ENCODE measurements at regions not wholly inside any gene's neighbourhood (a gene's known extent, or its start where the extent isn't known, plus 50 kb on each side); places are given as distances from the start of the nearest gene placed in this dataset.

DNA sequence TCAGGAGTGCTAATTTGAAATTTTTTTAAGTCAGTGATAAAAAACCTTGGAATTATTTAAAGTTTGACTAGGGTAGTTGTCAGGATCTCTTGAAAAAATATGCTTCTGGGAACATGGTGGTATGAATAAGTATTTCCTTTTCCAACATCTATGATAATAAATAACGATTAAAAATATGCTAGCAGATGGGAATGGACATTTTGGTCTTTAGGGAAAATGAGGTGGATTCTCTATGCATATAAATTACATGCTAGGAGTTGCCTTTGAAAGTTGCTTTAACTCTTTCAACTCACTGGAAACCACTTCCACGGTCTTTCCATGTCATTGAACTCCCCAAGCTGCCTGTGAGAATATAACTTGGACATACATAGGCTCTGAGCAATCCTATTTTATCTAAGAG, 731.5 kb upstream of the MARCKS start:
- FAIRE-seq (no peak), DNase-seq (ENCODE audit: low read depth, low spot score) (no peak)
- Histone ChIP-seq H3K27ac (ENCODE audit: insufficient read depth, low read depth, low read length) (no peak overlapping the region), H3K4me2 (ENCODE audit: insufficient read depth, low read length) (no peak overlapping the region), H3K27me3 (ENCODE audit: control insufficient read depth in 2 of 2, insufficient read depth in 2 of 2, low read length in 2 of 2) (no peaks in the 10 kb centered on the region), H3K4me3 (replicated peaks in 1 of 3; ENCODE audit: insufficient read depth in 1 of 3, low read depth in 1 of 3, low read length in 3 of 3) (no peak overlapping the region), H4K20me1 (replicated peaks; ENCODE audit: control insufficient read depth, extremely low read depth, insufficient read depth, low read length) (no peaks in the 10 kb centered on the region), H3K9ac (replicated peaks; ENCODE audit: extremely low read depth, insufficient read depth, low read length) (no peak overlapping the region), H3K36me3 (ENCODE audit: control insufficient read depth in 2 of 2, extremely low read depth in 1 of 2, insufficient read depth in 2 of 2, low read length in 2 of 2) (no peaks in the 10 kb centered on the region), H3K79me2 (ENCODE audit: control insufficient read depth, insufficient read depth, low read length) (no peaks in the 10 kb centered on the region), H3K9me1 (replicated peaks; ENCODE audit: control insufficient read depth, extremely low read depth, insufficient read depth, low read length) (no peaks in the 10 kb centered on the region), H3K9me3 (replicated peaks; ENCODE audit: control insufficient read depth, insufficient read depth, low read length) (no peaks in the 10 kb centered on the region), H2AFZ (ENCODE audit: low read depth, low read length) (no peak overlapping the region), H3K4me1 (ENCODE audit: control insufficient read depth, extremely low read depth, insufficient read depth, low read length) (peaks cover 26% of the 10 kb centered on the region)
- no TSS peak for BruUV-seq (replicated peaks)
- intact Hi-C loops (cut with micrococcal nuclease) = loop anchor here (10.0 kb wide), 1 partner anchor 791 kb away; no protein-coding TSS in a partner anchor
- TF ChIP-seq, protein P1, sequence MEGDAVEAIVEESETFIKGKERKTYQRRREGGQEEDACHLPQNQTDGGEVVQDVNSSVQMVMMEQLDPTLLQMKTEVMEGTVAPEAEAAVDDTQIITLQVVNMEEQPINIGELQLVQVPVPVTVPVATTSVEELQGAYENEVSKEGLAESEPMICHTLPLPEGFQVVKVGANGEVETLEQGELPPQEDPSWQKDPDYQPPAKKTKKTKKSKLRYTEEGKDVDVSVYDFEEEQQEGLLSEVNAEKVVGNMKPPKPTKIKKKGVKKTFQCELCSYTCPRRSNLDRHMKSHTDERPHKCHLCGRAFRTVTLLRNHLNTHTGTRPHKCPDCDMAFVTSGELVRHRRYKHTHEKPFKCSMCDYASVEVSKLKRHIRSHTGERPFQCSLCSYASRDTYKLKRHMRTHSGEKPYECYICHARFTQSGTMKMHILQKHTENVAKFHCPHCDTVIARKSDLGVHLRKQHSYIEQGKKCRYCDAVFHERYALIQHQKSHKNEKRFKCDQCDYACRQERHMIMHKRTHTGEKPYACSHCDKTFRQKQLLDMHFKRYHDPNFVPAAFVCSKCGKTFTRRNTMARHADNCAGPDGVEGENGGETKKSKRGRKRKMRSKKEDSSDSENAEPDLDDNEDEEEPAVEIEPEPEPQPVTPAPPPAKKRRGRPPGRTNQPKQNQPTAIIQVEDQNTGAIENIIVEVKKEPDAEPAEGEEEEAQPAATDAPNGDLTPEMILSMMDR (IDR thresholded peaks at IDR 0.05; ENCODE audit: extremely low read depth in 1 of 2, insufficient read depth in 1 of 2, low read depth in 1 of 2, low read length in 2 of 2) = no peak
- TF ChIP-seq FOS (IDR thresholded peaks at IDR 0.05; ENCODE audit: borderline replicate concordance, insufficient read depth, low read length) = no peak
- CTCF ChIA-PET = interaction anchor here (5.8 kb wide), 1 partner anchor 733 kb away, joined by 53 read pairs; no protein-coding TSS in a partner anchor
- dilution Hi-C loops (cut with MboI; ENCODE audit: extremely low pct_ligation_motif_present, low sequenced_read_pairs) = no loop called here
- POLR2A ChIA-PET = no interaction called here

DNA sequence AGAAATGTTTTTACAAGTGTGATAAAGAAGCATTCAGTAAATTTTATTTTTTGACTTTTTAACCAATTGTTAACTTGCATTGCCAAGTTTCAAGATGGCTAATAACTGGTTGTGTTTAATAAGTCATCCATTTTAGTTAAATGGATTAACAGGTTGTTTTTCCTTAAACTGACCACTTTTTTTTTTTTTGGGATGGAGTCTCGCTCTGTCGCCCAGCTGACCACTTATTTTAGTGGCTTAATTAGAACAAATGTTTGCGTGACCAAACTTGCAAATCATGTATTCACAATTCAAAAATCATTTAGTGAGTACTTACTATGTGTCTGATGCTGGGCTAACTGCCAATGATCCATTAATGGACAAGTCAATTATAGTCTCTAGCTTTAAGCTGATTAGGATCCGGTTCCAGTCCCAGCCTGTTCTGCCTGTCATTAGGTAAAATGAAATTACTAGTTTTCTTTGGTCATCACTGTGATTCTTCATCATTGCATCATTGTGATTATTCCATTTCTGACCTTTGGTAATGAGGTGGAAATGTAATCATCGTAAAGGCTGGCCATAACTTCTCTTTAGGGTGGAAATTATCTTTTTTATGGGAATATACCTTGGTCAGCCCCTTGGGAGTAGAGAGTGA, 729.2 kb upstream of the MARCKS start:
- FAIRE-seq = no peak
- H3K4me3 ChIP-seq (replicated peaks in 1 of 3; ENCODE audit: insufficient read depth in 1 of 3, low read depth in 1 of 3, low read length in 3 of 3) = no peak overlapping the region
- no peak overlapping the region for H3K4me2 ChIP-seq (ENCODE audit: insufficient read depth, low read length)
- peaks cover 5% of the 10 kb centered on the region for H3K4me1 ChIP-seq (ENCODE audit: control insufficient read depth, extremely low read depth, insufficient read depth, low read length)
- no peaks in the 10 kb centered on the region for H3K36me3 ChIP-seq (ENCODE audit: control insufficient read depth in 2 of 2, extremely low read depth in 1 of 2, insufficient read depth in 2 of 2, low read length in 2 of 2)
- H3K79me2 ChIP-seq (ENCODE audit: control insufficient read depth, insufficient read depth, low read length) = no peaks in the 10 kb centered on the region
- H3K9ac ChIP-seq (replicated peaks; ENCODE audit: extremely low read depth, insufficient read depth, low read length) = no peak overlapping the region
- intact Hi-C loops (cut with micrococcal nuclease) (loop anchor here (10.0 kb wide), 1 partner anchor 793 kb away; no protein-coding TSS in a partner anchor), dilution Hi-C loops (cut with MboI; ENCODE audit: extremely low pct_ligation_motif_present, low sequenced_read_pairs) (no loop called here)
- no TSS peak for BruUV-seq (replicated peaks)
- H2AFZ ChIP-seq (ENCODE audit: low read depth, low read length) = no peak overlapping the region
- no peaks in the 10 kb centered on the region for H4K20me1 ChIP-seq (replicated peaks; ENCODE audit: control insufficient read depth, extremely low read depth, insufficient read depth, low read length)
- no peak overlapping the region for H3K27ac ChIP-seq (ENCODE audit: insufficient read depth, low read depth, low read length)
- no peak for TF ChIP-seq MYC (IDR thresholded peaks at IDR 0.05; ENCODE audit: low read depth, low read length)
- TF ChIP-seq, protein P1 (IDR thresholded peaks at IDR 0.05; ENCODE audit: extremely low read depth in 1 of 2, insufficient read depth in 1 of 2, low read depth in 1 of 2, low read length in 2 of 2) = no peak
- TF ChIP-seq FOS (IDR thresholded peaks at IDR 0.05; ENCODE audit: borderline replicate concordance, insufficient read depth, low read length) = no peak
- TF ChIP-seq, protein P2, sequence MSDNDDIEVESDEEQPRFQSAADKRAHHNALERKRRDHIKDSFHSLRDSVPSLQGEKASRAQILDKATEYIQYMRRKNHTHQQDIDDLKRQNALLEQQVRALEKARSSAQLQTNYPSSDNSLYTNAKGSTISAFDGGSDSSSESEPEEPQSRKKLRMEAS (IDR thresholded peaks at IDR 0.05; ENCODE audit: insufficient read depth, insufficient read length) = no peak
- no peak for TF ChIP-seq POLR2A (IDR thresholded peaks at IDR 0.05; ENCODE audit: low read depth, low read length)
- TF ChIP-seq GATA2 (IDR thresholded peaks at IDR 0.05; ENCODE audit: insufficient read depth, insufficient read length, low read depth, low read length) = no peak
- ChIA-PET POLR2A (no interaction called here), CTCF (no interaction called here)
- H3K27me3 ChIP-seq (ENCODE audit: control insufficient read depth in 2 of 2, insufficient read depth in 2 of 2, low read length in 2 of 2) = no peaks in the 10 kb centered on the region
- no peaks in the 10 kb centered on the region for H3K9me1 ChIP-seq (replicated peaks; ENCODE audit: control insufficient read depth, extremely low read depth, insufficient read depth, low read length)
- H3K9me3 ChIP-seq (replicated peaks; ENCODE audit: control insufficient read depth, insufficient read depth, low read length) = no peaks in the 10 kb centered on the region
- no peak for DNase-seq (ENCODE audit: low read depth, low spot score)

Measured in endothelial cell of umbilical vein (primary cell).